NT2/D1 (cell line): ENCODE measurements at regions not wholly inside any gene's neighbourhood (a gene's known extent, or its start where the extent isn't known, plus 50 kb on each side); places are given as distances from the start of the nearest gene placed in this dataset.

ENCODE experiments used
- SUZ12 ChIP-seq: IDR thresholded peaks from 2 replicates; pipeline ENCODE4 v1.6.1; 2011; ENCODE audit not compliant: insufficient read length, insufficient read depth; ENCODE audit errors: extremely low read depth
- YY1 ChIP-seq: IDR thresholded peaks from 2 replicates; pipeline ENCODE4 v1.6.1; 2011; ENCODE audit not compliant: insufficient read length, insufficient read depth
- ZNF274 ChIP-seq: IDR thresholded peaks from 2 replicates; pipeline ENCODE4 v1.6.1; 2011; ENCODE audit warnings: mild to moderate bottlenecking, low read depth, low read length

DNA sequence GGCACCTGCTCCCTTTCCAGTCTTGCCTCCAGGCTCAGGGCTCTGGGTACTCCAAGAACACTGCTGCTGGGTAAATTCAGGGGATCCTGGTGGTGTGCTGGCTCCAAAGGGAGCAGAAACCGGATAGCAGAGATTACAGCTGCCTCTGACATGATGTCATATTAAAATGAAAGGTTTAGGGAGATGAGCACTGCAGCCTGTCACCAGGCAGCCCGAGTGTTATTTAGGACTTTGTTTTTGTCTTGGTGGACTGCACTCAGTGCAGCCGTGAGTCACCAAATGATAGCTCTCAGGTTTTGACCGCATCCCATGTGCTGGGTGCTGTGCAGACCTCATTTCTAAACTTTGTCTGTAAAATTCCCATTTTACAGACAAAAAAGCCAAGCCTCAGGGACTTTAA, 266.0 kb upstream of the CRY1 start:
- no peak for TF ChIP-seq YY1
- no peak for TF ChIP-seq SUZ12
- no peak for TF ChIP-seq ZNF274
